Suprapubic skin (tissue), 4 donors: ENCODE measurements at regions not wholly inside any gene's neighbourhood (a gene's known extent, or its start where the extent isn't known, plus 50 kb on each side); places are given as distances from the start of the nearest gene placed in this dataset.

Source experiments
- DNase-seq, 2 donors: peaks; one replicate each; pipeline ENCODE4 v3.0.0-alpha.2; 2019; ENCODE audit warnings: low spot score in 2 of 2
- H3K27ac ChIP-seq: fragments of 200-600 bp; sonication (generic); one replicate; pipeline ENCODE4 v1.5.1; 2019
- H3K27me3 ChIP-seq: fragments of 200-600 bp; sonication (generic); one replicate; pipeline ENCODE4 v1.5.1; 2019
- H3K36me3 ChIP-seq: fragments of 200-600 bp; sonication (generic); one replicate; pipeline ENCODE4 v1.5.1; 2019
- H3K4me1 ChIP-seq: fragments of 200-600 bp; sonication (generic); one replicate; pipeline ENCODE4 v1.5.1; 2019
- H3K4me3 ChIP-seq: fragments of 200-600 bp; sonication (generic); one replicate; pipeline ENCODE4 v1.5.1; 2019; ENCODE audit warnings: mild to moderate bottlenecking
- H3K9me3 ChIP-seq: fragments of 200-600 bp; sonication (generic); one replicate; pipeline ENCODE4 v1.5.1; 2019
- EP300 ChIP-seq: sonication (generic); formaldehyde crosslinking; IDR thresholded peaks from one replicate; pipeline ENCODE4 v1.6.1; 2017; ENCODE audit warnings: antibody characterized with exemption
- POLR2A ChIP-seq, 2 donors: fragments of 450-650 bp; IDR thresholded peaks; one replicate each; pipeline ENCODE4 v1.6.1; 2017; ENCODE audit warnings: antibody characterized with exemption in 2 of 2, mild to moderate bottlenecking in 2 of 2, moderate library complexity in 2 of 2
- POLR2AphosphoS5 ChIP-seq, 3 donors: sonication (generic); formaldehyde crosslinking; IDR thresholded peaks; one replicate each; pipeline ENCODE4 v1.6.1; 2017; ENCODE audit warnings: antibody characterized with exemption in 3 of 3
- WGBS: methylation state at CpG from one replicate; pipeline ENCODE4 v1.1.5; 2018; 5-methylcytosine and 5-hydroxymethylcytosine counted together
- TF ChIP-seq, protein P1 (sequence below), 2 donors: fragments of 200-600 bp in 1 of 2; fragments of 450-650 bp in 1 of 2; sonication (generic) in 1 of 2; IDR thresholded peaks; one replicate each; pipeline ENCODE4 v1.5.1; 2016 to 2019; ENCODE audit warnings: antibody characterized with exemption in 2 of 2, mild to moderate bottlenecking in 1 of 2, moderate library complexity in 1 of 2

DNA sequence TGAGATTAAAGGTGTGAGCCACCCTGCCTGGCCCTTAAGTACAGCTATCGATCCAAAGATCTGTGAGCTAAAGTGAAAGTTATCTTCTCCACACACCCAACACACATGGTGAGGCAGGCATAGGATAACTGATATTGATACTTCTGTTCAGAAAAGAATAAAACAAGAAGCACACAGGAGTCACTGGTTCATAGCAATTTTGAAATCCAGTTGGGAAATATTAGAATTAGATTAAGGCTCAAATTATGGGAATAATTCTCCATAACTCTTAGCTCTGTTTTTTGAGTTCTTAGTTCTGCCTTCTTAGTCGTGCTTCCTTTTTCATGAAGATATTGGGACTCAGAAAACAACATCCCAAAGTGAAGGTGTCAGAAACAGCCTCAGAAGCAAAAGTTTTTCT is 186.0 kb upstream of the PLXNC1 start:
- 48% methylated on average over 2 of the region's 2 CpGs for WGBS
- Histone ChIP-seq H3K27me3 (no peaks in the 10 kb centered on the region), H3K4me1 (no peaks in the 10 kb centered on the region), H3K4me3 (no peak overlapping the region), H3K36me3 (no peaks in the 10 kb centered on the region), H3K27ac (no peak overlapping the region), H3K9me3 (no peaks in the 10 kb centered on the region)
- TF ChIP-seq POLR2AphosphoS5 (IDR thresholded peaks at IDR 0.05) = no peak
- TF ChIP-seq EP300 = no peak
- TF ChIP-seq, protein P1, sequence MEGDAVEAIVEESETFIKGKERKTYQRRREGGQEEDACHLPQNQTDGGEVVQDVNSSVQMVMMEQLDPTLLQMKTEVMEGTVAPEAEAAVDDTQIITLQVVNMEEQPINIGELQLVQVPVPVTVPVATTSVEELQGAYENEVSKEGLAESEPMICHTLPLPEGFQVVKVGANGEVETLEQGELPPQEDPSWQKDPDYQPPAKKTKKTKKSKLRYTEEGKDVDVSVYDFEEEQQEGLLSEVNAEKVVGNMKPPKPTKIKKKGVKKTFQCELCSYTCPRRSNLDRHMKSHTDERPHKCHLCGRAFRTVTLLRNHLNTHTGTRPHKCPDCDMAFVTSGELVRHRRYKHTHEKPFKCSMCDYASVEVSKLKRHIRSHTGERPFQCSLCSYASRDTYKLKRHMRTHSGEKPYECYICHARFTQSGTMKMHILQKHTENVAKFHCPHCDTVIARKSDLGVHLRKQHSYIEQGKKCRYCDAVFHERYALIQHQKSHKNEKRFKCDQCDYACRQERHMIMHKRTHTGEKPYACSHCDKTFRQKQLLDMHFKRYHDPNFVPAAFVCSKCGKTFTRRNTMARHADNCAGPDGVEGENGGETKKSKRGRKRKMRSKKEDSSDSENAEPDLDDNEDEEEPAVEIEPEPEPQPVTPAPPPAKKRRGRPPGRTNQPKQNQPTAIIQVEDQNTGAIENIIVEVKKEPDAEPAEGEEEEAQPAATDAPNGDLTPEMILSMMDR (IDR thresholded peaks at IDR 0.05) = no peak
- DNase-seq = no peak

DNA sequence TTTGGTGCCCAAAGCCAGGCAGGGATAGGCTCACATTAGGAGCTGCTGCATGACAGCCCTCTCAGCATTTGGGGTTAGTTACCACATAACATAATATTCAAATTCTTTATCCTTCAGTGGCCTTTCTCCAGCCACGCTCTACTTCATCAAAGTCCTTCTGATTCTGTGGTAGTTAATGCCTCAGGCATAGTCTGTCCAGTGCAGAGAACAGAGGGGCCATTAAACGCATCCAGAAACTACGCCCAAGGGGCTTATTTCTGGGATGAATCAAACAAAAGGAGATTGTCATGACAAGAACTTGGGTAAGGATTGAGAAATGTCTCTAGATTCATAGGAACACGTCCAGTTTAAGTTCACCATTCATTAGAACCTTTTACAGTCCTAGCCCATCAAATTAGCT is 183.4 kb upstream of the PLXNC1 start:
- 85% methylated on average over 4 of the region's 4 CpGs for WGBS
- H3K9me3 ChIP-seq = no peaks in the 10 kb centered on the region
- no peaks in the 10 kb centered on the region for H3K36me3 ChIP-seq
- no peak for TF ChIP-seq POLR2A (IDR thresholded peaks at IDR 0.05)
- TF ChIP-seq EP300 = no peak
- TF ChIP-seq, protein P1 (IDR thresholded peaks at IDR 0.05) = no peak
- TF ChIP-seq POLR2AphosphoS5 (IDR thresholded peaks at IDR 0.05) = no peak
- H3K4me1 ChIP-seq = no peaks in the 10 kb centered on the region
- H3K4me3 ChIP-seq = no peak overlapping the region
- H3K27me3 ChIP-seq = no peaks in the 10 kb centered on the region
- H3K27ac ChIP-seq = no peak overlapping the region
- no peak for DNase-seq

DNA sequence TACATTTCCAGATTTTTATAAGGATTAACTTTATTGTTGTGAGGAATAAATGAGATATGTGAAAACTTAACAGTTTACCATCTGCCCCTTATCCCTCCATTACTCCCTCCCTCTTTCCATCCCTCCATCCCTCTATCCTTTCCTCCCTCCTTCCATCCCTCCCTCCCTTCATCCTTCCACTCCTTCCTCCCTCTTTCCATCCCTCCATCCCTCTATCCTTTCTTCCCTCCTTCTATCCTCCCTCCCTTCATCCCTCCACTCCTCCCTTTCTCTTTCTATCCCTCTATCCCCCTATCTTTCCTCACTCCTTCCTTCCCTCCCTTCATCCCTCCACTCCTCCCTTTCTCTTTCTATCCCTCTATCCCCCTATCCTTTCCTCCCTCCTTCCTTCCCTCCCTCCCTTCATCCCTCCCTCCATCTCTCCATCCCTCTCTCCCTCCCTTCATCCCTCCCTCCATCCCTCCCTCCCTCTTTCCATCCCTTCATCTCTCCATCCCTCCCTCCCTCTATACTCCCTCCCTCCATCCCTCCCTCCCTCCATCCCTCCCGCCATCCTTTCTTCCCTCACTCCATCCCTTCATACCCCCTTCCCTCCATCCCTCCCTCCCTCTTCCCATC is 181.8 kb upstream of the PLXNC1 start:
- H3K4me3 ChIP-seq = no peak overlapping the region
- H3K9me3 ChIP-seq = no peaks in the 10 kb centered on the region
- H3K27me3 ChIP-seq = no peaks in the 10 kb centered on the region
- no peaks in the 10 kb centered on the region for H3K36me3 ChIP-seq
- H3K4me1 ChIP-seq = no peaks in the 10 kb centered on the region
- WGBS = 100% methylated on average over 1 of the region's 1 CpG
- TF ChIP-seq POLR2A (IDR thresholded peaks at IDR 0.05) = no peak
- TF ChIP-seq EP300 = no peak
- TF ChIP-seq, protein P1 (IDR thresholded peaks at IDR 0.05) = no peak
- no peak for TF ChIP-seq POLR2AphosphoS5 (IDR thresholded peaks at IDR 0.05)
- no peak for DNase-seq
- H3K27ac ChIP-seq = no peak overlapping the region

DNA sequence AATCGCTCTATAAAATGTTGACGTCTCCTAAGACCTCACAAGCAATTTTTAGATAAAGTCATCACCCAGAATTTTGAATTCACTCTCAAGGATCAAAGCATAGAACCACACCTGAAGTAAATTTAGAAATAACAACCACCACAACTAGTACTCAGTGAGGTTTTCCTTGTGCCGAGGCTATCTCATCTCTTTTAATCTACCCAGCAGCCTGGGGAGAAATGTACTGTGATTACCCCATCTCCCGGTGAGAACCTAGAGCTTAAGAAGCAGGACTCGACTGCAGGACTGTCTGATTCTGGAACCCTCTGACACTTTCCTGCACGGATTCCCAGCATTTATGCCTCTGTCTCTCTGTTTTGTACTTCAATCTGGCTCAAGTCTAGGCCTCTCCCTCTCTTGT is 180.9 kb upstream of the PLXNC1 start:
- Histone ChIP-seq H3K36me3 (no peaks in the 10 kb centered on the region), H3K4me3 (no peak overlapping the region), H3K9me3 (no peaks in the 10 kb centered on the region), H3K27me3 (no peaks in the 10 kb centered on the region), H3K4me1 (no peaks in the 10 kb centered on the region), H3K27ac (no peak overlapping the region)
- DNase-seq = no peak
- TF ChIP-seq POLR2AphosphoS5 (IDR thresholded peaks at IDR 0.05) = no peak
- TF ChIP-seq, protein P1 (IDR thresholded peaks at IDR 0.05) = no peak
- TF ChIP-seq POLR2A (IDR thresholded peaks at IDR 0.05) = no peak
- no peak for TF ChIP-seq EP300
- WGBS = 82% methylated on average over 6 of the region's 6 CpGs

DNA sequence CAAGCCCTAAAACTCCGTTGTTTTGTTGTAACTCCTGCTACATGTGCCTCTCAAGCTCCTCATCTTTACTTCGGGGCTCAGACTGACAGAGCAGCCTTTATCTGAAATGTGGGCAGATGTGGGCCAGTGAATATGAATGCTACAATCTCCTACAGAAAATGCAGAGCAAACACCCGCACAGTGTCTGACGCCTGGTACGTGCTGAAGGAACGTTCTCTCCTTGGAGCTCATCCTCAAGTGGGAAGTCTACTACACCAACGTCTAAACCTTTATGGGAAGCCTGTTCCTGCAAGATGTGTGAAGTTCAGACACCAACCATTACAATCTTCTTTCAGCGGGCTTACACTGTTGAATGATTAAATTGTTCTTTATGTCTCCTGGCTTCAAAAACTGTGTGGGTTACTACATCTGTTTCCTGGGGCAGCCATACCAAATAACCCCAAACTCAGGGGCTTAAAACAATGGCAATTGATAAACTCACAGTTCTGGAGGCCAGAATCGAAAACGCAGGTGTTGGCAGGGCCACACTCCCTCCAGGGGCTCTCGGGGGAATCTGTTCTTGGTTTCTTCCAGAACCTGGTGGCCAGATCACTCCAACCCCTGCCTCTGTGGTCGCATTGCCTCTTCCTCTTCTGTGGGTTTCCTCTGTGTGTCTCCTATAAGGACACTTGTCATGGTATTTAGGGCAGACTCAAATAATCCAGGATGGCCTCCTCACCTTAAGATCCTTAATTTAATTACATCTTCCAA is 179.7 kb upstream of the PLXNC1 start:
- TF ChIP-seq EP300 (no peak), POLR2AphosphoS5 (IDR thresholded peaks at IDR 0.05) (no peak), POLR2A (IDR thresholded peaks at IDR 0.05) (no peak)
- TF ChIP-seq, protein P1 (IDR thresholded peaks at IDR 0.05) = no peak
- Histone ChIP-seq H3K4me3 (no peak overlapping the region), H3K27me3 (no peaks in the 10 kb centered on the region), H3K36me3 (no peaks in the 10 kb centered on the region), H3K4me1 (no peaks in the 10 kb centered on the region), H3K27ac (no peak overlapping the region), H3K9me3 (no peaks in the 10 kb centered on the region)
- DNase-seq = no peak
- WGBS = 81% methylated on average over 12 of the region's 12 CpGs
